Neuronal stem cell (in vitro differentiated cells): ENCODE measurements at regions not wholly inside any gene's neighbourhood (a gene's known extent, or its start where the extent isn't known, plus 50 kb on each side); places are given as distances from the start of the nearest gene placed in this dataset.

Experiments
- DNase-seq: peaks from one replicate; pipeline ENCODE4 v3.0.0-alpha.2; 2013; ENCODE audit warnings: low spot score
- H2AFZ ChIP-seq: one replicate; pipeline ENCODE4 v1.6.1; 2013; ENCODE audit warnings: mild to moderate bottlenecking, low read length, inconsistent platforms
- H2AK5ac ChIP-seq: 2 replicates; pipeline ENCODE4 v1.6.1; 2013; ENCODE audit warnings: low read depth, mild to moderate bottlenecking, inconsistent platforms, low read length, moderate library complexity, mixed read lengths
- H2BK120ac ChIP-seq: 2 replicates; pipeline ENCODE4 v1.6.1; 2013; ENCODE audit warnings: low read depth, mild to moderate bottlenecking, inconsistent platforms, low read length, moderate library complexity, mixed read lengths
- H2BK12ac ChIP-seq: one replicate; pipeline ENCODE4 v1.6.1; 2013; ENCODE audit warnings: low read length, inconsistent platforms
- H2BK15ac ChIP-seq: 2 replicates; pipeline ENCODE4 v1.6.1; 2013; ENCODE audit warnings: mild to moderate bottlenecking, low read length, inconsistent platforms, mixed read lengths
- H2BK5ac ChIP-seq: one replicate; pipeline ENCODE4 v1.6.1; 2013; ENCODE audit warnings: inconsistent platforms, mild to moderate bottlenecking, low read length, moderate library complexity
- H3K14ac ChIP-seq: one replicate; pipeline ENCODE4 v1.6.1; 2013; ENCODE audit warnings: low read length, inconsistent platforms
- H3K18ac ChIP-seq: 2 replicates; pipeline ENCODE4 v1.6.1; 2013; ENCODE audit warnings: low read length, inconsistent platforms
- H3K23ac ChIP-seq: 2 replicates; pipeline ENCODE4 v1.6.1; 2013; ENCODE audit warnings: low read depth, mild to moderate bottlenecking, mixed read lengths, low read length, inconsistent platforms; ENCODE audit not compliant: poor library complexity
- H3K27ac ChIP-seq: replicated peaks from 3 replicates; pipeline ENCODE4 v1.5.1; 2013; ENCODE audit warnings: low read length, inconsistent platforms
- H3K27me3 ChIP-seq, 3 experiments: 2 replicates each; pipeline ENCODE4 v1.6.1; 2013; ENCODE audit warnings: low read length in 3 of 3, mild to moderate bottlenecking in 2 of 3, inconsistent platforms in 1 of 3, low read depth in 1 of 3, mixed read lengths in 1 of 3, moderate library complexity in 1 of 3; ENCODE audit not compliant: control insufficient read depth in 3 of 3, insufficient read depth in 3 of 3
- H3K36me3 ChIP-seq, 2 donors: replicated peaks in 1 of 2; 2 replicates each; pipeline ENCODE4 v1.6.1; 2013; ENCODE audit warnings: low read length in 2 of 2; ENCODE audit not compliant: control insufficient read depth in 2 of 2, insufficient read depth in 2 of 2
- H3K4ac ChIP-seq: 2 replicates; pipeline ENCODE4 v1.6.1; 2013; ENCODE audit warnings: inconsistent platforms, mild to moderate bottlenecking, low read length, moderate library complexity
- H3K4me1 ChIP-seq, 2 donors: 1 replicate in 1 of 2; 2 replicates in 1 of 2; pipeline ENCODE4 v1.6.1; 2013; ENCODE audit warnings: low read length in 2 of 2, low read depth in 1 of 2; ENCODE audit not compliant: control insufficient read depth in 2 of 2, insufficient read depth in 1 of 2
- H3K4me2 ChIP-seq: one replicate; pipeline ENCODE4 v1.6.1; 2013; ENCODE audit warnings: mild to moderate bottlenecking, low read length, inconsistent platforms; ENCODE audit not compliant: insufficient read depth, poor library complexity, severe bottlenecking
- H3K4me3 ChIP-seq, 2 donors: 2 replicates each; pipeline ENCODE4 v1.5.1; 2013; ENCODE audit warnings: low read length in 2 of 2, mild to moderate bottlenecking in 2 of 2, inconsistent platforms in 1 of 2, moderate library complexity in 1 of 2
- H3K79me1 ChIP-seq: one replicate; pipeline ENCODE4 v1.6.1; 2013; ENCODE audit warnings: low read depth, mild to moderate bottlenecking, inconsistent platforms, low read length, moderate library complexity
- H3K9ac ChIP-seq: one replicate; pipeline ENCODE4 v1.6.1; 2013; ENCODE audit warnings: mild to moderate bottlenecking, low read depth, low read length, inconsistent platforms; ENCODE audit not compliant: poor library complexity
- H3K9me3 ChIP-seq, 2 donors: replicated peaks in 1 of 2; 2 replicates each; pipeline versions ENCODE3 to v1.6.1; 2013; ENCODE audit warnings: low read length in 2 of 2, mild to moderate bottlenecking in 2 of 2, inconsistent platforms in 1 of 2, low read depth in 1 of 2, mixed read lengths in 1 of 2, moderate library complexity in 1 of 2; ENCODE audit not compliant: control insufficient read depth in 2 of 2, insufficient read depth in 1 of 2
- H4K8ac ChIP-seq: one replicate; pipeline ENCODE4 v1.6.1; 2013; ENCODE audit warnings: low read depth, mild to moderate bottlenecking, inconsistent platforms, low read length, moderate library complexity
- H4K91ac ChIP-seq: one replicate; pipeline ENCODE4 v1.6.1; 2013; ENCODE audit warnings: low read length, low read depth, mild to moderate bottlenecking, inconsistent platforms; ENCODE audit not compliant: poor library complexity
- WGBS, 2 donors: extraction: QIAGEN DNeasy Blood & Tissue Kit; methylation state at CpG; one replicate each; pipeline ENCODE4 v1.1.7; 2013; ENCODE audit warnings: missing lambda C conversion rate in 2 of 2, mixed read lengths in 1 of 2; ENCODE audit not compliant: insufficient read length in 2 of 2, insufficient replicate concordance in 1 of 2; ENCODE audit errors: extremely low coverage in 2 of 2; 5-methylcytosine and 5-hydroxymethylcytosine counted together

DNA sequence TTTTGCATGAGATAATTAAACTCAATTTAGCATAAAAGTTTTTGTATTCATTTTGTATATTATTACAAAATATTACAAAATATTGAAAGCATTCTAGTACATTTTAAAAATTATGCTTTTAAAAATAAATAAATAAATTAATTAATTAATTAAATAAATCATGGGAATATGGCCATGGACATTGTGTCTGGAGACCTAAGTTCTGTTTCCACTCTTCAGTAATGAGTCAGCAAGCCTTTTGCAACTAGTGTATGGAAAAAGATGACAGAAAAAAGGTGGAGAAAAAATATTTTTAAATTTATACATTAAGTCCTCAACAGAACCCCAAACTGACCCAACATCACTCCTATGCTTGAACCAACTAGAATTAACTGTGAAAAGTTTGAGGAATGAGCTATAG is 1187.5 kb upstream of the USP15 start:
- no peak overlapping the region for H3K4ac ChIP-seq
- no peaks in the 10 kb centered on the region for H3K36me3 ChIP-seq
- H3K4me2 ChIP-seq: no peak overlapping the region
- no peaks in the 10 kb centered on the region for H3K27me3 ChIP-seq
- H3K79me1 ChIP-seq: no peaks in the 10 kb centered on the region
- H4K8ac ChIP-seq: no peak overlapping the region
- no peak for DNase-seq
- H3K4me3 ChIP-seq: no peak overlapping the region
- no peaks in the 10 kb centered on the region for H3K4me1 ChIP-seq
- H3K23ac ChIP-seq: no peak overlapping the region
- no peak overlapping the region for H3K27ac ChIP-seq
- no peak overlapping the region for H2BK12ac ChIP-seq
- no peak overlapping the region for H3K18ac ChIP-seq
- H2BK5ac ChIP-seq: no peak overlapping the region
- H3K9me3 ChIP-seq: no peaks in the 10 kb centered on the region
- H2BK15ac ChIP-seq: no peak overlapping the region
- H2AK5ac ChIP-seq: no peak overlapping the region
- H4K91ac ChIP-seq: no peak overlapping the region
- no peak overlapping the region for H3K9ac ChIP-seq
- no peak overlapping the region for H2AFZ ChIP-seq
- H2BK120ac ChIP-seq: no peak overlapping the region
- H3K14ac ChIP-seq: no peak overlapping the region

DNA sequence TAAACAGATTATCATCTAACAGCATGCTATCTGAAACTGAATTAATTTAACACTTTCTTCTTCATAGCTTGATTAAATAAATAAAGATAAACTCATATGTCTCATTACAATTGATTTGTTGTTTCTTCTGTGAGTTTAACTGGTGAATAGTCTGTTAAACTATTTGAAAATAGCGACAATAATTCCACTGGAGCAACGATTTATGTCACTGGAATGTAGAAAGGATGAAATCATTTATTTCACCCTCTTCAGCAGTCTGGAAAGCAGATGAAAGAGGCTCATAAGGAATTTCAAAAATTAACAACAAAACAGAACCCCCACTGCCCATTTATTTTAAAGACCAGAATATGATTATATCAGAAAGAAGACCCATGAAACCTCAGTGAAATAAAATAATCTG is 1165.1 kb upstream of the USP15 start:
- Histone ChIP-seq H3K4ac (no peak overlapping the region), H2BK12ac (no peak overlapping the region), H2BK5ac (no peak overlapping the region), H2BK120ac (no peak overlapping the region), H3K14ac (no peak overlapping the region), H2AK5ac (no peak overlapping the region), H3K79me1 (no peaks in the 10 kb centered on the region), H4K91ac (no peak overlapping the region), H3K27me3 (no peaks in the 10 kb centered on the region), H3K18ac (no peak overlapping the region), H3K27ac (no peak overlapping the region), H2AFZ (no peak overlapping the region), H2BK15ac (no peak overlapping the region), H3K4me1 (peaks cover 0 to 2% of the 10 kb centered on the region in 2 donors), H3K9ac (no peak overlapping the region), H3K4me3 (no peak overlapping the region), H4K8ac (no peak overlapping the region), H3K9me3 (no peaks in the 10 kb centered on the region), H3K4me2 (no peak overlapping the region), H3K23ac (no peak overlapping the region), H3K36me3 (no peaks in the 10 kb centered on the region)
- DNase-seq: no peak
- no CpG with 5 or more reads among the region's 2 CpGs for WGBS, 2 donors

DNA sequence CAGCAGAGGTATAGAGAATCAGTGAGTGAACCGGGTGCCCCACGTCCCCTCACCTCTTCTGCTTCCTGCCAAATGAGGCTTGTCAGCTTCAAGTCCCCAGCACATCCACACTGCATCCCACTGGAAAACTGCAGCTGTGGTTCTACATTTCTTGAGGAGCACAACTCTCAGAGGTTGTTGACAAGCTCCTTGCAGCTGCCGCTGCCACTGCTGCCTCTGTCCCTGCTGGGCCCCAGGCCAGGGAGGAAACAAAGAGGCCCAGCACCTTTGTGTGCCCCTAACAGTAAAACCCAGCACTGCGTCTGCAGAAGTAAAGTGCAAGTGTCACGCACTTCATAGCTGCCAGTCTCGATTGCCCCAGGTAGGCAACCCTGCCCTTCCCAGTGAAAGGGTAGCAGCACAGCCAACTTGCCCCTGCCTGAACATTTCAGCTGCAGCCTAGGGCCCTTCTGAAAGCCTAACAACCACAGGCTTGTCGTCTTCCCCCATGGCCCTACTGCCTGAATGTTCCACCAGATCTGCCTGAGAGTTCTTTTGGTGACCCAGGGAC is 1162.1 kb upstream of the USP15 start:
- Histone ChIP-seq H3K9me3 (no peaks in the 10 kb centered on the region), H4K8ac (no peak overlapping the region), H2BK5ac (peak overlapping the region; percentile 3), H2BK15ac (peak overlapping the region; percentile 38), H3K4me3 (no peak overlapping the region), H3K4me1 (peaks cover 0 to 2% of the 10 kb centered on the region in 2 donors), H4K91ac (no peak overlapping the region), H2BK120ac (no peak overlapping the region), H3K18ac (peak overlapping the region; percentile 83), H3K27me3 (no peaks in the 10 kb centered on the region), H3K4ac (no peak overlapping the region), H3K9ac (no peak overlapping the region), H3K4me2 (no peak overlapping the region), H2AK5ac (no peak overlapping the region), H2AFZ (peak overlapping the region; percentile 28), H3K23ac (no peak overlapping the region), H3K14ac (no peak overlapping the region), H2BK12ac (no peak overlapping the region), H3K79me1 (no peaks in the 10 kb centered on the region), H3K36me3 (no peaks in the 10 kb centered on the region), H3K27ac (no peak overlapping the region)
- WGBS, 2 donors: no CpG with 5 or more reads among the region's 7 CpGs
- DNase-seq: no peak

DNA sequence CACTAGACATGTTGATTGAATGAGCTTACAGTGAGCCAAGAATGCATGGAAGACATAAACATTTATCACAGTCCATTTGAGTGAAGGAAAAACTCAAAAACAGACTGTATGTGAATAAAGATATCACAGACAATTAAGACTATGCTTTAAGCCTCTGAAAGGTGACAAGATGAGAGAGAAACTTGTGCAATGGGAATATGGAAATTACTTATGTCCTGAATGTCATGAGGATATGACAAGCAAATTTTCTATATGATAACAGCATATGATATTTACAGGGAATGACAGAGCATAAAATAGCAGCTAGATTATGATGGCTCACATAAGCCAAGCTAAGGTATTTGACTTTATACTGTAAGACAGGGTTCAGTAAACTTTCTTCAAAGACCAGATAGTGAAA is 1153.1 kb upstream of the USP15 start:
- Histone ChIP-seq H4K91ac (no peak overlapping the region), H3K27me3 (peaks cover 0 to 2% (median 0%) of the 10 kb centered on the region in 3 experiments), H3K4ac (no peak overlapping the region), H3K14ac (no peak overlapping the region), H3K36me3 (peaks cover 0 to 2% of the 10 kb centered on the region in 2 donors), H2AFZ (no peak overlapping the region), H2AK5ac (no peak overlapping the region), H3K9me3 (peaks cover 0 to 3% of the 10 kb centered on the region in 2 donors), H3K9ac (no peak overlapping the region), H4K8ac (no peak overlapping the region), H3K4me3 (no peak overlapping the region), H2BK15ac (no peak overlapping the region), H3K79me1 (no peaks in the 10 kb centered on the region), H3K23ac (no peak overlapping the region), H2BK12ac (no peak overlapping the region), H3K4me2 (no peak overlapping the region), H3K27ac (no peak overlapping the region), H2BK120ac (no peak overlapping the region), H2BK5ac (no peak overlapping the region), H3K4me1 (no peaks in the 10 kb centered on the region), H3K18ac (no peak overlapping the region)
- no peak for DNase-seq
